ENCODE measurements at regions not wholly inside any gene's neighbourhood (a gene's known extent, or its start where the extent isn't known, plus 50 kb on each side); places are given as distances from the start of the nearest gene placed in this dataset.

GRCh38 chr14:42950363-42950762 lies 1343.7 kb downstream of the LRFN5 start:
- ChIA-PET CTCF (no interaction called here), POLR2A (no interaction called here)
- no peak overlapping the region for H3K27ac ChIP-seq (ENCODE audit: low read length)
- H3K9me3 ChIP-seq, result no peaks in the 10 kb centered on the region
- ATAC-seq (replicated peaks in 1 of 4) (no peak), DNase-seq (no peak)
- Mint-ChIP-seq H3K9me3 (peaks cover 9 to 17% (median 13%) of the 10 kb centered on the region in 3 donors), H3K36me3 (no peaks in the 10 kb centered on the region), H3K27ac (no peak overlapping the region), H3K4me3 (no peak overlapping the region), H3K4me1 (no peaks in the 10 kb centered on the region), H3K27me3 (no peaks in the 10 kb centered on the region)
- no peaks in the 10 kb centered on the region for H3K4me1 ChIP-seq (ENCODE audit: control insufficient read depth in 1 of 2, extremely low read depth in 1 of 2, insufficient read depth in 2 of 2, low read length in 2 of 2)
- WGBS (ENCODE audit: insufficient coverage), result 25% methylated on average over 1 of the region's 6 CpGs
- no peak overlapping the region for H3K4me3 ChIP-seq (ENCODE audit: control insufficient read depth in 1 of 2, extremely low read depth in 1 of 2, low read length in 1 of 2)
- no peaks in the 10 kb centered on the region for H3K36me3 ChIP-seq (ENCODE audit: control insufficient read depth in 2 of 2, extremely low read depth in 1 of 2, insufficient read depth in 1 of 2, low read length in 1 of 2)
- no peaks in the 10 kb centered on the region for H3K27me3 ChIP-seq (replicated peaks in 1 of 2; ENCODE audit: control insufficient read depth in 2 of 2, extremely low read depth in 1 of 2, insufficient read depth in 2 of 2, low read length in 1 of 2)

GRCh38 chr14:42947991-42948390 lies 1341.3 kb downstream of the LRFN5 start:
- H3K36me3 ChIP-seq (ENCODE audit: control insufficient read depth in 2 of 2, extremely low read depth in 1 of 2, insufficient read depth in 1 of 2, low read length in 1 of 2), result no peaks in the 10 kb centered on the region
- Mint-ChIP-seq H3K9me3 (peaks cover 11 to 20% (median 13%) of the 10 kb centered on the region in 3 donors), H3K27ac (no peak overlapping the region), H3K36me3 (no peaks in the 10 kb centered on the region), H3K4me3 (no peak overlapping the region), H3K4me1 (no peaks in the 10 kb centered on the region), H3K27me3 (no peaks in the 10 kb centered on the region)
- ATAC-seq (replicated peaks in 1 of 4) (no peak), DNase-seq (no peak)
- H3K4me1 ChIP-seq (ENCODE audit: control insufficient read depth in 1 of 2, extremely low read depth in 1 of 2, insufficient read depth in 2 of 2, low read length in 2 of 2), result no peaks in the 10 kb centered on the region
- H3K9me3 ChIP-seq, result no peaks in the 10 kb centered on the region
- CTCF ChIA-PET, result no interaction called here
- no peaks in the 10 kb centered on the region for H3K27me3 ChIP-seq (replicated peaks in 1 of 2; ENCODE audit: control insufficient read depth in 2 of 2, extremely low read depth in 1 of 2, insufficient read depth in 2 of 2, low read length in 1 of 2)
- H3K27ac ChIP-seq (ENCODE audit: low read length), result no peak overlapping the region
- no peak overlapping the region for H3K4me3 ChIP-seq (ENCODE audit: control insufficient read depth in 1 of 2, extremely low read depth in 1 of 2, low read length in 1 of 2)
- POLR2A ChIA-PET, result no interaction called here

GRCh38 chr14:42944284-42944683 lies 1337.6 kb downstream of the LRFN5 start:
- peaks cover 0 to 11% (median 8%) of the 10 kb centered on the region in 3 donors for H3K9me3 Mint-ChIP-seq
- H3K4me1 Mint-ChIP-seq, result no peaks in the 10 kb centered on the region
- Histone ChIP-seq H3K4me3 (ENCODE audit: control insufficient read depth in 1 of 2, extremely low read depth in 1 of 2, low read length in 1 of 2) (no peak overlapping the region), H3K27ac (ENCODE audit: low read length) (no peak overlapping the region), H3K27me3 (replicated peaks in 1 of 2; ENCODE audit: control insufficient read depth in 2 of 2, extremely low read depth in 1 of 2, insufficient read depth in 2 of 2, low read length in 1 of 2) (no peaks in the 10 kb centered on the region), H3K9me3 (no peaks in the 10 kb centered on the region), H3K36me3 (ENCODE audit: control insufficient read depth in 2 of 2, extremely low read depth in 1 of 2, insufficient read depth in 1 of 2, low read length in 1 of 2) (no peaks in the 10 kb centered on the region), H3K4me1 (ENCODE audit: control insufficient read depth in 1 of 2, extremely low read depth in 1 of 2, insufficient read depth in 2 of 2, low read length in 2 of 2) (no peaks in the 10 kb centered on the region)
- H3K36me3 Mint-ChIP-seq, result no peaks in the 10 kb centered on the region
- no peaks in the 10 kb centered on the region for H3K27me3 Mint-ChIP-seq
- POLR2A ChIA-PET, result interaction anchor here in 1 of 2 donors (0.7 kb wide), 1 partner anchor 207 kb away, joined by 3 read pairs; no protein-coding TSS in a partner anchor
- H3K4me3 Mint-ChIP-seq, result no peak overlapping the region
- H3K27ac Mint-ChIP-seq, result no peak overlapping the region
- WGBS (ENCODE audit: insufficient coverage), result no CpG with 5 or more reads among the region's 2 CpGs
- ATAC-seq (replicated peaks in 1 of 4), result no peak
- CTCF ChIA-PET, result no interaction called here
- DNase-seq, result no peak

- Histone ChIP-seq H3K4me3 (ENCODE audit: control insufficient read depth in 1 of 2, extremely low read depth in 1 of 2, low read length in 1 of 2) (no peak overlapping the region), H3K9me3 (no peaks in the 10 kb centered on the region), H3K27ac (ENCODE audit: low read length) (no peak overlapping the region), H3K36me3 (ENCODE audit: control insufficient read depth in 2 of 2, extremely low read depth in 1 of 2, insufficient read depth in 1 of 2, low read length in 1 of 2) (no peaks in the 10 kb centered on the region), H3K4me1 (ENCODE audit: control insufficient read depth in 1 of 2, extremely low read depth in 1 of 2, insufficient read depth in 2 of 2, low read length in 2 of 2) (no peaks in the 10 kb centered on the region), H3K27me3 (replicated peaks in 1 of 2; ENCODE audit: control insufficient read depth in 2 of 2, extremely low read depth in 1 of 2, insufficient read depth in 2 of 2, low read length in 1 of 2) (no peaks in the 10 kb centered on the region)
- Mint-ChIP-seq H3K9me3 (peaks cover 10 to 17% (median 16%) of the 10 kb centered on the region in 3 donors), H3K4me3 (no peak overlapping the region), H3K36me3 (no peaks in the 10 kb centered on the region), H3K27me3 (no peaks in the 10 kb centered on the region), H3K4me1 (no peaks in the 10 kb centered on the region), H3K27ac (no peak overlapping the region)
- POLR2A ChIA-PET, result interaction anchor here in 1 of 2 donors (0.7 kb wide), 1 partner anchor 1114 kb away, joined by 4 read pairs; no protein-coding TSS in a partner anchor
- ATAC-seq (replicated peaks in 1 of 4) (no peak), DNase-seq (no peak)
- CTCF ChIA-PET, result no interaction called here
- 100% methylated on average over 1 of the region's 2 CpGs for WGBS (ENCODE audit: insufficient coverage)
Measured at GRCh38 chr14:42931308-42931707, 1324.6 kb downstream of the LRFN5 start.

- no peak overlapping the region for H3K27ac ChIP-seq (ENCODE audit: low read length)
- no peaks in the 10 kb centered on the region for H3K27me3 ChIP-seq (replicated peaks in 1 of 2; ENCODE audit: control insufficient read depth in 2 of 2, extremely low read depth in 1 of 2, insufficient read depth in 2 of 2, low read length in 1 of 2)
- no peaks in the 10 kb centered on the region for H3K4me1 ChIP-seq (ENCODE audit: control insufficient read depth in 1 of 2, extremely low read depth in 1 of 2, insufficient read depth in 2 of 2, low read length in 2 of 2)
- peaks cover 17 to 27% (median 25%) of the 10 kb centered on the region in 3 donors for H3K9me3 Mint-ChIP-seq
- H3K4me3 Mint-ChIP-seq, result no peak overlapping the region
- H3K36me3 Mint-ChIP-seq, result no peaks in the 10 kb centered on the region
- ChIA-PET POLR2A (no interaction called here), CTCF (interaction anchor here in 1 of 2 donors (0.5 kb wide), 1 partner anchor 71 kb away, joined by 3 read pairs; no protein-coding TSS in a partner anchor)
- ATAC-seq (replicated peaks in 1 of 4) (no peak), DNase-seq (peak in 1 of 35 experiments; percentile 9)
- no peaks in the 10 kb centered on the region for H3K27me3 Mint-ChIP-seq
- H3K36me3 ChIP-seq (ENCODE audit: control insufficient read depth in 2 of 2, extremely low read depth in 1 of 2, insufficient read depth in 1 of 2, low read length in 1 of 2), result no peaks in the 10 kb centered on the region
- H3K9me3 ChIP-seq, result no peaks in the 10 kb centered on the region
- no peak overlapping the region for H3K4me3 ChIP-seq (ENCODE audit: control insufficient read depth in 1 of 2, extremely low read depth in 1 of 2, low read length in 1 of 2)
- H3K27ac Mint-ChIP-seq, result no peak overlapping the region
- H3K4me1 Mint-ChIP-seq, result no peaks in the 10 kb centered on the region
- 21% methylated on average over 4 of the region's 5 CpGs for WGBS (ENCODE audit: insufficient coverage)
Measured at GRCh38 chr14:42929806-42930480, 1323.3 kb downstream of the LRFN5 start.

DNA sequence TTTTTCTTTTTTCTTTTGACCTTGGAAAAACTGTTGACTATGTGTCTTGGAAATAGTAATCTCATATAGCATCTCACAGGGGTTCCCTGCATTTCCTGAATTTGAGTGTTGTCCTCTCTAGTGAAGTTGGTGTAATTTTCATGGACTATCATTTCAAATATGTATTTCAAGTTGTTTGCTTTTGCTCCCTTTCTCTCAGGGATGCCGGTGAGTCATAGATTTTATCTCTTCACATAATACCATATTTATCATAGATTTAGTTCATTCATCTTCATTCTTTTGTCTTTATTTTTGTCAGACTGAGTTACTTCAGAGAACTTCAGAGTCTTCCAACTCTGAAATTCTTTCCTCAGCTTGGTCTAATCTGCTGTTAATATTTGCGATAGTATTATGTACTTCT lies 1320.6 kb downstream of the LRFN5 start:
- WGBS (ENCODE audit: insufficient coverage), result no CpG with 5 or more reads among the region's 2 CpGs
- CTCF ChIA-PET, result no interaction called here
- POLR2A ChIA-PET, result no interaction called here
- no peak overlapping the region for H3K4me3 ChIP-seq (ENCODE audit: control insufficient read depth in 1 of 2, extremely low read depth in 1 of 2, low read length in 1 of 2)
- H3K36me3 ChIP-seq (ENCODE audit: control insufficient read depth in 2 of 2, extremely low read depth in 1 of 2, insufficient read depth in 1 of 2, low read length in 1 of 2), result no peaks in the 10 kb centered on the region
- no peaks in the 10 kb centered on the region for H3K9me3 ChIP-seq
- Mint-ChIP-seq H3K4me3 (no peak overlapping the region), H3K4me1 (no peaks in the 10 kb centered on the region), H3K27ac (no peak overlapping the region), H3K9me3 (peaks cover 17 to 33% (median 30%) of the 10 kb centered on the region in 3 donors), H3K27me3 (no peaks in the 10 kb centered on the region), H3K36me3 (no peaks in the 10 kb centered on the region)
- no peaks in the 10 kb centered on the region for H3K4me1 ChIP-seq (ENCODE audit: control insufficient read depth in 1 of 2, extremely low read depth in 1 of 2, insufficient read depth in 2 of 2, low read length in 2 of 2)
- no peak for ATAC-seq (replicated peaks in 1 of 4)
- no peak for DNase-seq
- no peak overlapping the region for H3K27ac ChIP-seq (ENCODE audit: low read length)
- H3K27me3 ChIP-seq (replicated peaks in 1 of 2; ENCODE audit: control insufficient read depth in 2 of 2, extremely low read depth in 1 of 2, insufficient read depth in 2 of 2, low read length in 1 of 2), result no peaks in the 10 kb centered on the region

DNA sequence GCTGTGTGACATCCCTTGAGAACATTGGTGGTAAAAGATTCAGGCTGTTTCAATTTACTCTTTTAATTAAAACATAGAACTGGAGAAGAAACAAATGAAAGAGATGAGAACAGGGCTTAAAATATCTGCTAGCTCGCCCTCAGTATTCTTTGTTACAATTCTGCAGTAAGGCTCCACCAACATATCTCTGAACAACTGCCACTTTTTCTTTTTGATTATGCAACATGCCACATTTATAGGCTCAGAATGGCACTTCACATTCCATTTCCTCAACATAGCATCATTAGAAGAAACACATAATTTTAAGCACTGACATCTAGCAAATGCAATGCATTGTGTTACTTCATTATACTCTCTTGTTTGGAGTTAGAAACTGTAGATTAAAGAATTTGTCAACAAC lies 1315.2 kb downstream of the LRFN5 start:
- no peak overlapping the region for H3K27ac Mint-ChIP-seq
- Histone ChIP-seq H3K27ac (ENCODE audit: low read length) (no peak overlapping the region), H3K36me3 (ENCODE audit: control insufficient read depth in 2 of 2, extremely low read depth in 1 of 2, insufficient read depth in 1 of 2, low read length in 1 of 2) (no peaks in the 10 kb centered on the region), H3K9me3 (no peaks in the 10 kb centered on the region), H3K27me3 (replicated peaks in 1 of 2; ENCODE audit: control insufficient read depth in 2 of 2, extremely low read depth in 1 of 2, insufficient read depth in 2 of 2, low read length in 1 of 2) (no peaks in the 10 kb centered on the region), H3K4me3 (ENCODE audit: control insufficient read depth in 1 of 2, extremely low read depth in 1 of 2, low read length in 1 of 2) (no peak overlapping the region), H3K4me1 (ENCODE audit: control insufficient read depth in 1 of 2, extremely low read depth in 1 of 2, insufficient read depth in 2 of 2, low read length in 2 of 2) (no peaks in the 10 kb centered on the region)
- H3K27me3 Mint-ChIP-seq, result no peaks in the 10 kb centered on the region
- peaks cover 7 to 35% (median 21%) of the 10 kb centered on the region in 3 donors for H3K9me3 Mint-ChIP-seq
- ChIA-PET POLR2A (no interaction called here), CTCF (no interaction called here)
- no peak overlapping the region for H3K4me3 Mint-ChIP-seq
- H3K36me3 Mint-ChIP-seq, result no peaks in the 10 kb centered on the region
- DNase-seq (no peak), ATAC-seq (replicated peaks in 1 of 4) (no peak)
- no CpG with 5 or more reads among the region's 1 CpG for WGBS (ENCODE audit: insufficient coverage)
- no peaks in the 10 kb centered on the region for H3K4me1 Mint-ChIP-seq
